Smooth muscle cell (in vitro differentiated cells): ENCODE measurements at regions not wholly inside any gene's neighbourhood (a gene's known extent, or its start where the extent isn't known, plus 50 kb on each side); places are given as distances from the start of the nearest gene placed in this dataset.

Source experiments
- DNase-seq: peaks from one replicate; lab custom pipeline; 2025; ENCODE audit not compliant: unreplicated experiment; lab: John Stamatoyannopoulos, UW
- H2AFZ ChIP-seq: fragments of 200-600 bp; sonication (generic); 2 replicates; pipeline ENCODE4 v1.6.0; 2016; ENCODE audit warnings: antibody characterized with exemption, low read depth, mild to moderate bottlenecking
- H3F3A ChIP-seq: fragments of 200-600 bp; sonication (generic); 2 replicates; pipeline ENCODE4 v1.6.0; 2017; ENCODE audit warnings: antibody characterized with exemption, low read depth
- H3K27ac ChIP-seq: fragments of 200-600 bp; sonication (generic); 2 replicates; pipeline ENCODE4 v1.5.1; 2016; ENCODE audit warnings: low read depth, mild to moderate bottlenecking
- H3K27me3 ChIP-seq: fragments of 200-600 bp; sonication (generic); 2 replicates; pipeline ENCODE4 v1.6.1; 2016; ENCODE audit warnings: low read depth, mild to moderate bottlenecking
- H3K36me3 ChIP-seq: fragments of 200-600 bp; sonication (generic); 2 replicates; pipeline ENCODE4 v1.5.1; 2016; ENCODE audit warnings: low read depth
- H3K4me1 ChIP-seq: fragments of 200-600 bp; sonication (generic); 2 replicates; pipeline ENCODE4 v1.5.1; 2016; ENCODE audit warnings: low read depth
- H3K4me2 ChIP-seq: fragments of 200-600 bp; sonication (generic); 2 replicates; pipeline ENCODE4 v1.6.0; 2016; ENCODE audit warnings: mild to moderate bottlenecking
- H3K4me3 ChIP-seq: fragments of 200-600 bp; sonication (generic); 2 replicates; pipeline ENCODE4 v1.5.1; 2016; ENCODE audit warnings: mild to moderate bottlenecking
- H3K79me2 ChIP-seq: fragments of 200-600 bp; sonication (generic); 2 replicates; pipeline ENCODE4 v1.6.0; 2016; ENCODE audit warnings: low read depth, mild to moderate bottlenecking
- H3K9ac ChIP-seq: fragments of 200-600 bp; sonication (generic); 2 replicates; pipeline ENCODE4 v1.6.0; 2016; ENCODE audit warnings: low read depth
- H3K9me3 ChIP-seq: fragments of 200-600 bp; sonication (generic); replicated peaks from 2 replicates; pipeline ENCODE4 v1.5.1; 2016; ENCODE audit warnings: low read depth
- H4K20me1 ChIP-seq: fragments of 200-600 bp; sonication (generic); 2 replicates; pipeline ENCODE4 v1.6.0; 2016; ENCODE audit warnings: low read depth
- WGBS: methylation state at CpG from one replicate; pipeline ENCODE4 v1.1.7; 2016; ENCODE audit warnings: low lambda C conversion rate; 5-methylcytosine and 5-hydroxymethylcytosine counted together
- TF ChIP-seq, protein P1 (sequence below): fragments of 200-600 bp; sonication (generic); IDR thresholded peaks from 2 replicates; pipeline ENCODE4 v1.5.1; 2017; ENCODE audit warnings: borderline replicate concordance, mild to moderate bottlenecking, antibody characterized with exemption; ENCODE audit not compliant: insufficient read depth, poor library complexity, severe bottlenecking

DNA sequence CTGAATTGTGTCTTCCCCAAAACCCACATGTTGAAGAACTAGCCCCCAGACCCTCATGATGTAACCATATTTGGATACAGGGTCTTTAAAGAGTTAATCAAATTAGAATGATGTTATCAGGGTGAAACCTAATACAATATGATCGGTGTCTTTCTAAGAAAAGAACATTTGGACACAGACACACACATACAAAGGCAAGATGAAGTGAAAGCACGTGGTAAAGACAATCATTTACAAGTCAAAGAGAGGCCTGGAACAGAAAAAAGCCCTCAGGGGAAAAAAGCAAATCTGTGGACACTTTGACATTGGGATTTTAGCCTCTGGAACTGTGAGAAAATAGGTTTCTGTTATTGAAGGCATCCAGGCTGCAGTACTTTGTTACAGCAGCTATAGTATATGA is 733.4 kb downstream of the JRKL start:
- H3K9ac ChIP-seq = no peak overlapping the region
- no peak overlapping the region for H3K27ac ChIP-seq
- WGBS = 34% methylated on average over 2 of the region's 2 CpGs
- H2AFZ ChIP-seq = no peak overlapping the region
- no peaks in the 10 kb centered on the region for H4K20me1 ChIP-seq
- no peaks in the 10 kb centered on the region for H3K9me3 ChIP-seq
- H3K4me1 ChIP-seq = no peaks in the 10 kb centered on the region
- no peak for DNase-seq
- H3K27me3 ChIP-seq = no peaks in the 10 kb centered on the region
- TF ChIP-seq, protein P1, sequence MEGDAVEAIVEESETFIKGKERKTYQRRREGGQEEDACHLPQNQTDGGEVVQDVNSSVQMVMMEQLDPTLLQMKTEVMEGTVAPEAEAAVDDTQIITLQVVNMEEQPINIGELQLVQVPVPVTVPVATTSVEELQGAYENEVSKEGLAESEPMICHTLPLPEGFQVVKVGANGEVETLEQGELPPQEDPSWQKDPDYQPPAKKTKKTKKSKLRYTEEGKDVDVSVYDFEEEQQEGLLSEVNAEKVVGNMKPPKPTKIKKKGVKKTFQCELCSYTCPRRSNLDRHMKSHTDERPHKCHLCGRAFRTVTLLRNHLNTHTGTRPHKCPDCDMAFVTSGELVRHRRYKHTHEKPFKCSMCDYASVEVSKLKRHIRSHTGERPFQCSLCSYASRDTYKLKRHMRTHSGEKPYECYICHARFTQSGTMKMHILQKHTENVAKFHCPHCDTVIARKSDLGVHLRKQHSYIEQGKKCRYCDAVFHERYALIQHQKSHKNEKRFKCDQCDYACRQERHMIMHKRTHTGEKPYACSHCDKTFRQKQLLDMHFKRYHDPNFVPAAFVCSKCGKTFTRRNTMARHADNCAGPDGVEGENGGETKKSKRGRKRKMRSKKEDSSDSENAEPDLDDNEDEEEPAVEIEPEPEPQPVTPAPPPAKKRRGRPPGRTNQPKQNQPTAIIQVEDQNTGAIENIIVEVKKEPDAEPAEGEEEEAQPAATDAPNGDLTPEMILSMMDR = no peak
- H3K4me3 ChIP-seq = no peak overlapping the region
- H3K36me3 ChIP-seq = no peaks in the 10 kb centered on the region
- H3K4me2 ChIP-seq = no peak overlapping the region
- no peaks in the 10 kb centered on the region for H3K79me2 ChIP-seq
- no peaks in the 10 kb centered on the region for H3F3A ChIP-seq

DNA sequence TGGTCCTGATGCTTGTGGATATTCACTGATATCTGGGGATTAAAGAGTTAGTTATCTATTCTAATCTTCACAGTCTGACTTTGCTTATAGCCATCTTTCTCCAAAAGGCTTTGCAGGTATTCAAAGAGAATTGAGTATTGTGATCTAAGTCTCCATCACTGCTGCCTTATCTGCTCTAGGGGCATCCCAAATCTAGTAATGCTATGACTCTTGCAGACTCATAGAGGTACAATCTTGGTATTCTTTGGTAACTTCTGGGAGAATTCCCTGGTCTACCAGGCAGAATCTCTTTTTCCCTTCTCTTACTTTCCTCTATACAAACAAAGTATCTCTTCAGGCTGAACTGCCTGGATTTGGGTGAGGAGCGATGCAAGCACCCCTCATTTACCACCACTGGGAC is 746.3 kb downstream of the JRKL start:
- no peaks in the 10 kb centered on the region for H3F3A ChIP-seq
- no peaks in the 10 kb centered on the region for H4K20me1 ChIP-seq
- H3K4me2 ChIP-seq = no peak overlapping the region
- no peaks in the 10 kb centered on the region for H3K4me1 ChIP-seq
- no peak overlapping the region for H3K27ac ChIP-seq
- H3K27me3 ChIP-seq = no peaks in the 10 kb centered on the region
- H3K36me3 ChIP-seq = no peaks in the 10 kb centered on the region
- no peak overlapping the region for H3K9ac ChIP-seq
- no peaks in the 10 kb centered on the region for H3K79me2 ChIP-seq
- TF ChIP-seq, protein P1 = no peak
- H3K9me3 ChIP-seq = peaks cover 4% of the 10 kb centered on the region
- no peak overlapping the region for H2AFZ ChIP-seq
- DNase-seq = no peak
- whole genome bisulfite sequencing = 100% methylated on average over 1 of the region's 1 CpG
- H3K4me3 ChIP-seq = no peak overlapping the region

DNA sequence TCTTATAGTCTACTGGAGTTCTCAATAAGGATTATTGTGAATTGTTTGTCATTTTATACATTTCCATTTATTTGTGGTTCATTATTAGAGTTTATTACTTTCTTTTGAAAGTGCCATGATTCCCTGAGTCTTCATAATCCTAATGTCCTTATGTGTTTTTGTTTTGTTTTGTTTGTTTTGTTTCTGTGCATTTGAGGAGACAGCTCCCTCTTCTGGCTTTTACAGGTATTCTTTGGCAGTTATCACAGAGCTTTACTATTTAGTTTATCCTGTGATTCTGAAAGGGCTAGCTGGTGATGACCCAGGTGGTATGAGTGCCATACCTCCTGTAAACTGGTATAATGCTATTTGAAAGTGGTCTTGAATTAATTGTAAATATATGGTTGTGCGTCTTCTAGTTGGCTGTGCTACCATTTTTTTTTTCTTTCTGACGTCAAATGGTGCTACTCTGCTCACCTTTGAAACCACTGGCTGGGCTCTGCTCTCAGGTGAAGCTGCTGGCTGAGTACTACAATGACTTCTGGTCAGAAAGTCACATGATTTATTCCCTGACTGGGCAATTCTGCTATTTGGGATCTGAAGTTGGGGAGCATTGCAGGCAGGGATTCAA is 751.2 kb downstream of the JRKL start:
- Histone ChIP-seq H4K20me1 (no peaks in the 10 kb centered on the region), H2AFZ (no peak overlapping the region), H3K36me3 (no peaks in the 10 kb centered on the region), H3K4me3 (no peak overlapping the region), H3F3A (no peaks in the 10 kb centered on the region), H3K4me1 (no peaks in the 10 kb centered on the region), H3K27ac (no peak overlapping the region), H3K4me2 (no peak overlapping the region), H3K9ac (no peak overlapping the region), H3K27me3 (no peaks in the 10 kb centered on the region), H3K9me3 (peaks cover 4% of the 10 kb centered on the region), H3K79me2 (no peaks in the 10 kb centered on the region)
- WGBS = 48% methylated on average over 2 of the region's 2 CpGs
- TF ChIP-seq, protein P1 = peak; percentile 64
- DNase-seq = no peak

- Histone ChIP-seq H3K79me2 (no peaks in the 10 kb centered on the region), H3K4me3 (no peak overlapping the region), H3K4me2 (no peak overlapping the region), H3K27ac (no peak overlapping the region), H3K9me3 (peaks cover 4% of the 10 kb centered on the region), H3K27me3 (no peaks in the 10 kb centered on the region), H3K9ac (no peak overlapping the region), H3K4me1 (no peaks in the 10 kb centered on the region), H3F3A (no peaks in the 10 kb centered on the region), H2AFZ (no peak overlapping the region), H3K36me3 (no peaks in the 10 kb centered on the region), H4K20me1 (no peaks in the 10 kb centered on the region)
- 88% methylated on average over 1 of the region's 1 CpG for WGBS
- no peak for DNase-seq
- TF ChIP-seq, protein P1 = no peak
These were observed 753.6 kb downstream of the JRKL start for GRCh38 chr11:97143463-97143862.
